HUES48 (cell line): ENCODE measurements at regions not wholly inside any gene's neighbourhood (a gene's known extent, or its start where the extent isn't known, plus 50 kb on each side); places are given as distances from the start of the nearest gene placed in this dataset.

ENCODE experiments used
- H3K27ac ChIP-seq: one replicate; pipeline ENCODE4 v1.7.0; 2013; ENCODE audit warnings: low read depth, low read length, inconsistent platforms
- H3K27me3 ChIP-seq: 2 replicates; pipeline ENCODE4 v1.6.1; 2013; ENCODE audit warnings: mild to moderate bottlenecking, low read length; ENCODE audit not compliant: control insufficient read depth, insufficient read depth
- H3K36me3 ChIP-seq: 2 replicates; pipeline ENCODE4 v1.6.1; 2013; ENCODE audit warnings: low read length; ENCODE audit not compliant: control insufficient read depth, insufficient read depth
- H3K4me1 ChIP-seq: 2 replicates; pipeline ENCODE4 v1.6.1; 2013; ENCODE audit warnings: mild to moderate bottlenecking, low read length; ENCODE audit not compliant: control insufficient read depth, insufficient read depth
- H3K4me3 ChIP-seq: 2 replicates; pipeline ENCODE4 v1.5.1; 2013; ENCODE audit warnings: mild to moderate bottlenecking, low read depth, low read length
- H3K9ac ChIP-seq: 2 replicates; pipeline ENCODE4 v1.6.1; 2013; ENCODE audit warnings: mild to moderate bottlenecking, low read depth, low read length, moderate library complexity
- H3K9me3 ChIP-seq: 2 replicates; pipeline ENCODE4 v1.6.1; 2013; ENCODE audit warnings: low read length; ENCODE audit not compliant: control insufficient read depth, insufficient read depth

GRCh38 chr14:61213920-61214319, 67.2 kb downstream of the TMEM30B start:
- Histone ChIP-seq H3K4me3 (no peak overlapping the region), H3K27ac (no peak overlapping the region), H3K27me3 (no peaks in the 10 kb centered on the region), H3K9me3 (no peaks in the 10 kb centered on the region), H3K4me1 (peaks cover 8% of the 10 kb centered on the region), H3K9ac (no peak overlapping the region), H3K36me3 (no peaks in the 10 kb centered on the region)

GRCh38 chr14:61213191-61213621, 67.9 kb downstream of the TMEM30B start:
- H3K27ac ChIP-seq: no peak overlapping the region

GRCh38 chr14:61212546-61212945, 68.6 kb downstream of the TMEM30B start:
- no peaks in the 10 kb centered on the region for H3K27me3 ChIP-seq
- H3K4me1 ChIP-seq: no peaks in the 10 kb centered on the region
- H3K4me3 ChIP-seq: no peak overlapping the region
- H3K27ac ChIP-seq: no peak overlapping the region
- no peaks in the 10 kb centered on the region for H3K36me3 ChIP-seq
- no peak overlapping the region for H3K9ac ChIP-seq
- H3K9me3 ChIP-seq: no peaks in the 10 kb centered on the region

More at GRCh38 chr14:61213191-61213621, 67.9 kb downstream of the TMEM30B start:
- H3K27me3 ChIP-seq: no peaks in the 10 kb centered on the region
- no peak overlapping the region for H3K4me3 ChIP-seq
- H3K9ac ChIP-seq: no peak overlapping the region
- H3K9me3 ChIP-seq: no peaks in the 10 kb centered on the region
- H3K36me3 ChIP-seq: no peaks in the 10 kb centered on the region
- peaks cover 1% of the 10 kb centered on the region for H3K4me1 ChIP-seq

GRCh38 chr14:61211476-61212255, 69.5 kb downstream of the TMEM30B start:
- Histone ChIP-seq H3K9ac (no peak overlapping the region), H3K36me3 (no peaks in the 10 kb centered on the region), H3K4me1 (no peaks in the 10 kb centered on the region), H3K27me3 (no peaks in the 10 kb centered on the region), H3K9me3 (no peaks in the 10 kb centered on the region), H3K4me3 (no peak overlapping the region), H3K27ac (no peak overlapping the region)

GRCh38 chr14:61203081-61203753, 77.9 kb downstream of the TMEM30B start:
- Histone ChIP-seq H3K27ac (no peak overlapping the region), H3K36me3 (no peaks in the 10 kb centered on the region), H3K4me3 (no peak overlapping the region), H3K4me1 (peaks cover 15% of the 10 kb centered on the region), H3K9ac (no peak overlapping the region), H3K9me3 (no peaks in the 10 kb centered on the region), H3K27me3 (no peaks in the 10 kb centered on the region)

- Histone ChIP-seq H3K36me3 (no peaks in the 10 kb centered on the region), H3K9me3 (no peaks in the 10 kb centered on the region), H3K27me3 (no peaks in the 10 kb centered on the region), H3K4me1 (peaks cover 15% of the 10 kb centered on the region), H3K27ac (peak overlapping the region; percentile 36), H3K4me3 (no peak overlapping the region), H3K9ac (no peak overlapping the region)
Observed at GRCh38 chr14:61202124-61202523, 79.0 kb downstream of the TMEM30B start.

- no peak overlapping the region for H3K4me3 ChIP-seq
- no peak overlapping the region for H3K9ac ChIP-seq
- peaks cover 15% of the 10 kb centered on the region for H3K4me1 ChIP-seq
- H3K36me3 ChIP-seq: no peaks in the 10 kb centered on the region
- no peaks in the 10 kb centered on the region for H3K27me3 ChIP-seq
- no peak overlapping the region for H3K27ac ChIP-seq
- H3K9me3 ChIP-seq: no peaks in the 10 kb centered on the region
Observed at GRCh38 chr14:61201171-61201570, 80.0 kb downstream of the TMEM30B start.

GRCh38 chr14:61197416-61197815, 83.7 kb downstream of the TMEM30B start:
- Histone ChIP-seq H3K9me3 (no peaks in the 10 kb centered on the region), H3K27ac (no peak overlapping the region), H3K9ac (no peak overlapping the region), H3K27me3 (no peaks in the 10 kb centered on the region), H3K4me1 (peaks cover 7% of the 10 kb centered on the region; the same call in 1 of the 2 replicates), H3K36me3 (no peaks in the 10 kb centered on the region), H3K4me3 (no peak overlapping the region)

- Histone ChIP-seq H3K27me3 (no peaks in the 10 kb centered on the region), H3K9me3 (no peaks in the 10 kb centered on the region), H3K4me3 (no peak overlapping the region), H3K27ac (no peak overlapping the region), H3K9ac (no peak overlapping the region), H3K4me1 (peaks cover 1% of the 10 kb centered on the region; the same call in 1 of the 2 replicates), H3K36me3 (no peaks in the 10 kb centered on the region)
Observed at GRCh38 chr14:61196792-61197191, 84.3 kb downstream of the TMEM30B start.

- no peaks in the 10 kb centered on the region for H3K36me3 ChIP-seq
Observed at GRCh38 chr14:61196034-61196433, 85.1 kb downstream of the TMEM30B start.

GRCh38 chr14:61193476-61193875, 87.7 kb downstream of the TMEM30B start:
- no peak overlapping the region for H3K9ac ChIP-seq
- H3K27me3 ChIP-seq: no peaks in the 10 kb centered on the region; the same call in 1 of the 2 replicates
- H3K36me3 ChIP-seq: no peaks in the 10 kb centered on the region
- H3K4me1 ChIP-seq: peaks cover 15% of the 10 kb centered on the region
- no peaks in the 10 kb centered on the region for H3K9me3 ChIP-seq
- no peak overlapping the region for H3K4me3 ChIP-seq
- no peak overlapping the region for H3K27ac ChIP-seq

More at GRCh38 chr14:61196034-61196433, 85.1 kb downstream of the TMEM30B start:
- H3K4me3 ChIP-seq: no peak overlapping the region
- H3K27ac ChIP-seq: no peak overlapping the region
- no peaks in the 10 kb centered on the region for H3K4me1 ChIP-seq
- H3K27me3 ChIP-seq: no peaks in the 10 kb centered on the region
- no peak overlapping the region for H3K9ac ChIP-seq
- no peaks in the 10 kb centered on the region for H3K9me3 ChIP-seq
